Left ventricle myocardium inferior (tissue), 1 donor: ENCODE measurements at regions not wholly inside any gene's neighbourhood (a gene's known extent, or its start where the extent isn't known, plus 50 kb on each side); places are given as distances from the start of the nearest gene placed in this dataset.

Experiments
- DNase-seq: peaks from one replicate; pipeline ENCODE4 v3.0.0-alpha.2; 2020
- H3K27ac ChIP-seq: fragments of 200-600 bp; replicated peaks from 2 replicates; pipeline ENCODE4 v1.8.0; 2021
- H3K27me3 ChIP-seq: fragments of 200-600 bp; 2 replicates; pipeline ENCODE4 v1.8.0; 2021; ENCODE audit warnings: low read depth
- H3K36me3 ChIP-seq: fragments of 200-600 bp; 2 replicates; pipeline ENCODE4 v1.8.0; 2021
- H3K4me1 ChIP-seq: fragments of 200-600 bp; 2 replicates; pipeline ENCODE4 v1.8.0; 2021
- H3K4me3 ChIP-seq: fragments of 200-600 bp; 2 replicates; pipeline ENCODE4 v1.8.0; 2021; ENCODE audit warnings: mild to moderate bottlenecking, moderate library complexity
- H3K9me3 ChIP-seq: fragments of 200-600 bp; replicated peaks from 2 replicates; pipeline ENCODE4 v1.8.0; 2021
- CTCF ChIP-seq: fragments of 200-600 bp; IDR thresholded peaks from 2 replicates; pipeline ENCODE4 v1.8.0; 2021; ENCODE audit warnings: antibody characterized with exemption, mild to moderate bottlenecking, borderline replicate concordance
- intact Hi-C: fragments of 100-400 bp; cut with micrococcal nuclease; formaldehyde crosslinking; loops from one replicate; pipeline ENCODE4 v1.11.0; 2022
- donor health status: DM: no; HTN: yes; CAD: no; lungs with severe emphysema.

- intact Hi-C loops: no loop called here
- no peak for TF ChIP-seq CTCF
- H3K9me3 ChIP-seq: no peaks in the 10 kb centered on the region
- no peak for DNase-seq
- no peaks in the 10 kb centered on the region for H3K27me3 ChIP-seq
- H3K4me3 ChIP-seq: no peak overlapping the region
- H3K36me3 ChIP-seq: no peaks in the 10 kb centered on the region
- peak overlapping the region; percentile 71 for H3K27ac ChIP-seq
- H3K4me1 ChIP-seq: peaks cover 21% of the 10 kb centered on the region
These were observed 84.5 kb upstream of the SMIM23 start for GRCh38 chr5:171701100-171701541.

GRCh38 chr5:171702135-171702770, 83.4 kb upstream of the SMIM23 start:
- peak overlapping the region; percentile 71 for H3K27ac ChIP-seq
- intact Hi-C loops: no loop called here

GRCh38 chr5:171703146-171703545, 82.5 kb upstream of the SMIM23 start:
- H3K9me3 ChIP-seq: no peaks in the 10 kb centered on the region
- H3K27ac ChIP-seq: no peak overlapping the region
- no peak for TF ChIP-seq CTCF
- intact Hi-C loops: no loop called here
- no peak for DNase-seq
- peaks cover 21% of the 10 kb centered on the region for H3K4me1 ChIP-seq
- no peak overlapping the region for H3K4me3 ChIP-seq
- H3K36me3 ChIP-seq: no peaks in the 10 kb centered on the region
- no peaks in the 10 kb centered on the region for H3K27me3 ChIP-seq

More at GRCh38 chr5:171702135-171702770, 83.4 kb upstream of the SMIM23 start:
- Histone ChIP-seq H3K36me3 (no peaks in the 10 kb centered on the region), H3K4me3 (no peak overlapping the region), H3K9me3 (no peaks in the 10 kb centered on the region), H3K27me3 (no peaks in the 10 kb centered on the region), H3K4me1 (peaks cover 21% of the 10 kb centered on the region)
- DNase-seq: no peak
- TF ChIP-seq CTCF: no peak

GRCh38 chr5:171705036-171705435, 80.6 kb upstream of the SMIM23 start:
- Histone ChIP-seq H3K4me3 (no peak overlapping the region), H3K36me3 (no peaks in the 10 kb centered on the region), H3K27me3 (no peaks in the 10 kb centered on the region), H3K27ac (no peak overlapping the region), H3K9me3 (no peaks in the 10 kb centered on the region), H3K4me1 (peaks cover 22% of the 10 kb centered on the region)
- no peak for TF ChIP-seq CTCF
- intact Hi-C loops: no loop called here
- no peak for DNase-seq

- no peaks in the 10 kb centered on the region for H3K27me3 ChIP-seq
- no peak overlapping the region for H3K27ac ChIP-seq
- no peak overlapping the region for H3K4me3 ChIP-seq
- peaks cover 22% of the 10 kb centered on the region for H3K4me1 ChIP-seq
- no peaks in the 10 kb centered on the region for H3K36me3 ChIP-seq
- no peak for DNase-seq
- intact Hi-C loops: no loop called here
- no peak for TF ChIP-seq CTCF
- H3K9me3 ChIP-seq: no peaks in the 10 kb centered on the region
These were observed 79.7 kb upstream of the SMIM23 start for GRCh38 chr5:171705830-171706468.
